H1 (cell line): ENCODE measurements at regions not wholly inside any gene's neighbourhood (a gene's known extent, or its start where the extent isn't known, plus 50 kb on each side); places are given as distances from the start of the nearest gene placed in this dataset.

Source experiments
- CTCF ChIA-PET: fragments of 300-600 bp; sonication (Branson Sonifier 250); formaldehyde crosslinking; loops from one replicate; lab custom pipeline; 2021; ENCODE audit not compliant: partially characterized antibody; lab: Charles Lee
- POLR2A ChIA-PET: fragments of 300-600 bp; sonication (Branson Sonifier 250); formaldehyde crosslinking; loops from one replicate; lab custom pipeline; 2021; ENCODE audit warnings: inconsistent platforms; ENCODE audit not compliant: partially characterized antibody; lab: Charles Lee
- DNase-seq, 2 experiments: peaks; one replicate each; pipeline versions ENCODE4 v3.0.0 to v3.0.0-alpha.2; 2010 to 2022; ENCODE audit warnings: low spot score in 2 of 2, low read depth in 1 of 2, mixed read lengths in 1 of 2
- FAIRE-seq: peaks from 2 replicates; lab custom pipeline; 2011; peaks lifted over from hg19 to GRCh38; lab: Jason Lieb, UNC
- H2AFZ ChIP-seq: 2 replicates; pipeline ENCODE4 v1.8.1; 2012; ENCODE audit warnings: low read length, inconsistent platforms
- H2AK5ac ChIP-seq: 2 replicates; pipeline ENCODE4 v1.6.1; 2013; ENCODE audit warnings: low read depth, low read length
- H2BK120ac ChIP-seq: replicated peaks from 2 replicates; pipeline ENCODE3; 2013; ENCODE audit warnings: low read depth, low read length, inconsistent platforms
- H2BK12ac ChIP-seq: 2 replicates; pipeline ENCODE4 v1.6.1; 2013; ENCODE audit warnings: low read depth, low read length
- H2BK15ac ChIP-seq: 2 replicates; pipeline ENCODE4 v1.6.1; 2013; ENCODE audit warnings: low read length
- H2BK20ac ChIP-seq: 2 replicates; pipeline ENCODE4 v1.6.1; 2013; ENCODE audit warnings: low read length
- H2BK5ac ChIP-seq: 2 replicates; pipeline ENCODE4 v1.6.1; 2013; ENCODE audit warnings: low read depth, low read length
- H3K14ac ChIP-seq: 2 replicates; pipeline ENCODE4 v1.6.1; 2013; ENCODE audit warnings: inconsistent platforms; ENCODE audit not compliant: insufficient read length
- H3K18ac ChIP-seq: 2 replicates; pipeline ENCODE4 v1.6.1; 2013; ENCODE audit warnings: low read length; ENCODE audit errors: extremely low read depth
- H3K23ac ChIP-seq: 2 replicates; pipeline ENCODE4 v1.6.1; 2013; ENCODE audit warnings: inconsistent platforms; ENCODE audit not compliant: insufficient read length
- H3K23me2 ChIP-seq: 2 replicates; pipeline ENCODE4 v1.6.1; 2013; ENCODE audit warnings: low read depth, low read length
- H3K27ac ChIP-seq: 2 replicates; pipeline ENCODE4 v1.6.1; 2011; ENCODE audit warnings: low read depth, low read length, inconsistent platforms
- H3K27me3 ChIP-seq, 4 experiments: replicated peaks in 1 of 4; 1 replicate in 1 of 4; 2 replicates in 3 of 4; pipeline versions ENCODE4 v1.6.1 to v1.8.1; 2011 to 2013; ENCODE audit warnings: low read length in 3 of 4, mild to moderate bottlenecking in 3 of 4, inconsistent platforms in 2 of 4, mixed read lengths in 2 of 4, moderate library complexity in 1 of 4; ENCODE audit not compliant: control insufficient read depth in 3 of 4, insufficient read depth in 3 of 4; ENCODE audit errors: extremely low read depth in 1 of 4
- H3K36me3 ChIP-seq, 4 experiments: 2 replicates each; pipeline versions ENCODE4 v1.6.1 to v1.8.1; 2011 to 2013; ENCODE audit warnings: mild to moderate bottlenecking in 4 of 4, low read length in 3 of 4, moderate library complexity in 2 of 4, control low read depth in 1 of 4, inconsistent platforms in 1 of 4; ENCODE audit not compliant: insufficient read depth in 4 of 4, control insufficient read depth in 2 of 4
- H3K4ac ChIP-seq: replicated peaks from 2 replicates; pipeline ENCODE3; 2013; ENCODE audit warnings: low read length, low read depth, mixed read lengths, inconsistent platforms; ENCODE audit not compliant: insufficient read length
- H3K4me1 ChIP-seq, 4 experiments: replicated peaks in 1 of 4; 1 replicate in 1 of 4; 2 replicates in 3 of 4; pipeline versions ENCODE4 v1.6.1 to v1.8.1; 2011 to 2013; ENCODE audit warnings: low read length in 3 of 4, inconsistent platforms in 2 of 4, mixed read lengths in 1 of 4; ENCODE audit not compliant: insufficient read depth in 4 of 4, control insufficient read depth in 3 of 4
- H3K4me2 ChIP-seq, 2 experiments: 2 replicates each; pipeline versions ENCODE4 v1.6.1 to v1.8.1; 2011 to 2013; ENCODE audit warnings: low read depth in 2 of 2, low read length in 2 of 2, control low read depth in 1 of 2, inconsistent platforms in 1 of 2, mild to moderate bottlenecking in 1 of 2; ENCODE audit not compliant: insufficient read depth in 1 of 2
- H3K4me3 ChIP-seq, 4 experiments: fragments of 200-600, 300-600 bp in 1 of 4; sonication (generic), shearing (Covaris generic), sonication (Bioruptor Twin) in 1 of 4; 2 replicates each; pipeline versions ENCODE4 v1.5.1 to v1.8.1; 2011 to 2016; ENCODE audit warnings: low read length in 4 of 4, low read depth in 3 of 4, control low read depth in 2 of 4, inconsistent platforms in 2 of 4, mild to moderate bottlenecking in 2 of 4, mixed read lengths in 1 of 4, moderate library complexity in 1 of 4; ENCODE audit not compliant: insufficient read depth in 2 of 4; ENCODE audit errors: extremely low read depth in 1 of 4
- H3K56ac ChIP-seq: replicated peaks from 2 replicates; pipeline ENCODE3; 2013; ENCODE audit warnings: low read depth, mild to moderate bottlenecking, mixed read lengths, low read length, inconsistent platforms; ENCODE audit not compliant: insufficient read length
- H3K79me1 ChIP-seq: 2 replicates; pipeline ENCODE4 v1.6.1; 2013; ENCODE audit warnings: low read depth, low read length, control low read depth
- H3K79me2 ChIP-seq, 2 experiments: 2 replicates each; pipeline versions ENCODE4 v1.6.1 to v1.8.1; 2012 to 2013; ENCODE audit warnings: low read length in 2 of 2, mild to moderate bottlenecking in 2 of 2, inconsistent platforms in 1 of 2; ENCODE audit not compliant: insufficient read depth in 2 of 2, control insufficient read depth in 1 of 2
- H3K9ac ChIP-seq, 4 experiments: replicated peaks in 1 of 4; 1 replicate in 1 of 4; 2 replicates in 3 of 4; pipeline versions ENCODE4 v1.6.1 to v1.8.1; 2011 to 2013; ENCODE audit warnings: low read depth in 3 of 4, low read length in 3 of 4, control low read depth in 2 of 4, mild to moderate bottlenecking in 2 of 4, moderate library complexity in 2 of 4, inconsistent platforms in 1 of 4; ENCODE audit errors: extremely low read depth in 1 of 4
- H3K9me3 ChIP-seq, 2 experiments: 2 replicates each; pipeline versions ENCODE4 v1.6.1 to v1.8.1; 2012 to 2013; ENCODE audit warnings: mild to moderate bottlenecking in 2 of 2, moderate library complexity in 2 of 2, control low read depth in 1 of 2, inconsistent platforms in 1 of 2, low read depth in 1 of 2, low read length in 1 of 2, mixed read lengths in 1 of 2; ENCODE audit not compliant: insufficient read depth in 2 of 2
- H4K20me1 ChIP-seq, 2 experiments: replicated peaks in 1 of 2; 2 replicates each; pipeline versions ENCODE3 to v1.8.1; 2011 to 2013; ENCODE audit warnings: inconsistent platforms in 2 of 2, low read length in 2 of 2, mild to moderate bottlenecking in 1 of 2; ENCODE audit not compliant: insufficient read depth in 2 of 2, control insufficient read depth in 1 of 2
- H4K5ac ChIP-seq: 2 replicates; pipeline ENCODE4 v1.6.1; 2013; ENCODE audit warnings: low read length, low read depth, mixed read lengths, inconsistent platforms; ENCODE audit not compliant: insufficient read length
- H4K8ac ChIP-seq: 2 replicates; pipeline ENCODE4 v1.8.0; 2013; ENCODE audit warnings: mild to moderate bottlenecking, moderate library complexity, low read length, inconsistent platforms; ENCODE audit not compliant: insufficient read depth; ENCODE audit errors: extremely low read depth
- H4K91ac ChIP-seq: replicated peaks from 2 replicates; pipeline ENCODE3; 2013; ENCODE audit warnings: low read length, mixed read lengths, inconsistent platforms; ENCODE audit not compliant: insufficient read length
- ATF2 ChIP-seq: IDR thresholded peaks from 2 replicates; pipeline ENCODE4 v1.6.1; 2012; ENCODE audit warnings: low read length, inconsistent platforms
- ATF3 ChIP-seq: IDR thresholded peaks from 2 replicates; pipeline ENCODE4 v1.6.1; 2011; ENCODE audit warnings: low read depth, mild to moderate bottlenecking, low read length; ENCODE audit not compliant: insufficient read depth
- BACH1 ChIP-seq: IDR thresholded peaks from 2 replicates; pipeline ENCODE4 v1.6.1; 2012; ENCODE audit warnings: low read length, improper control_type of control experiment
- EGR1 ChIP-seq: IDR thresholded peaks from 2 replicates; pipeline ENCODE4 v1.6.1; 2011; ENCODE audit warnings: low read depth, low read length, borderline replicate concordance
- EP300 ChIP-seq, 2 experiments: IDR thresholded peaks; 1 replicate in 1 of 2; 2 replicates in 1 of 2; pipeline ENCODE4 v1.6.1; 2011 to 2012; ENCODE audit warnings: low read depth in 2 of 2, low read length in 2 of 2, mild to moderate bottlenecking in 2 of 2, borderline replicate concordance in 1 of 2, inconsistent platforms in 1 of 2, moderate library complexity in 1 of 2
- FOSL1 ChIP-seq: IDR thresholded peaks from 2 replicates; pipeline ENCODE4 v1.6.1; 2011; ENCODE audit warnings: mild to moderate bottlenecking, low read depth, low read length, moderate library complexity; ENCODE audit not compliant: insufficient read depth
- HDAC2 ChIP-seq, 2 experiments: fragments of 300-600 bp in 1 of 2; sonication (generic) in 1 of 2; IDR thresholded peaks; 2 replicates each; pipeline ENCODE4 v1.6.1; 2011 to 2012; ENCODE audit warnings: low read depth in 2 of 2, low read length in 2 of 2, mild to moderate bottlenecking in 2 of 2, moderate library complexity in 2 of 2, borderline replicate concordance in 1 of 2, inconsistent platforms in 1 of 2
- POLR2AphosphoS5 ChIP-seq: IDR thresholded peaks from 2 replicates; pipeline ENCODE4 v1.6.1; 2011; ENCODE audit warnings: low read depth, low read length
- RAD21 ChIP-seq, 2 experiments: IDR thresholded peaks in 1 of 2; conservative IDR thresholded peaks in 1 of 2; 2 replicates each; pipeline ENCODE4 v1.6.1; 2011; ENCODE audit warnings: low read depth in 2 of 2, low read length in 2 of 2, improper control_type of control experiment in 1 of 2, inconsistent platforms in 1 of 2, mild to moderate bottlenecking in 1 of 2, moderate library complexity in 1 of 2
- SIN3A ChIP-seq, 2 experiments: IDR thresholded peaks in 1 of 2; conservative IDR thresholded peaks in 1 of 2; 2 replicates each; pipeline ENCODE4 v1.6.1; 2011 to 2012; ENCODE audit warnings: low read length in 2 of 2, improper control_type of control experiment in 1 of 2, low read depth in 1 of 2, mild to moderate bottlenecking in 1 of 2
- SIRT6 ChIP-seq: IDR thresholded peaks from one replicate; pipeline ENCODE4 v1.7.1; 2012; ENCODE audit warnings: low read length, inconsistent platforms
- TBP ChIP-seq: IDR thresholded peaks from 2 replicates; pipeline ENCODE4 v1.6.1; 2011; ENCODE audit warnings: low read depth, low read length, improper control_type of control experiment
- ZNF274 ChIP-seq: IDR thresholded peaks from 2 replicates; pipeline ENCODE4 v1.7.0; 2012; ENCODE audit warnings: low read length, borderline replicate concordance; ENCODE audit errors: extremely low read depth

GRCh38 chr1:194570476-194570875 is 1384.1 kb upstream of the B3GALT2 start:
- Histone ChIP-seq H2AFZ (no peak overlapping the region), H3K14ac (no peak overlapping the region), H3K4me2 (no peak overlapping the region), H4K91ac (no peak overlapping the region), H2BK12ac (no peak overlapping the region), H3K9ac (no peak overlapping the region), H3K23me2 (no peaks in the 10 kb centered on the region), H3K36me3 (no peaks in the 10 kb centered on the region), H3K4me1 (no peaks in the 10 kb centered on the region), H3K4me3 (no peak overlapping the region), H3K23ac (no peak overlapping the region), H4K5ac (no peak overlapping the region), H2BK120ac (no peak overlapping the region), H3K18ac (no peak overlapping the region), H2BK20ac (no peak overlapping the region), H4K8ac (no peak overlapping the region), H3K79me2 (no peaks in the 10 kb centered on the region), H4K20me1 (no peaks in the 10 kb centered on the region), H2AK5ac (no peak overlapping the region), H2BK15ac (no peak overlapping the region), H3K27me3 (no peaks in the 10 kb centered on the region), H3K4ac (no peak overlapping the region), H3K9me3 (no peaks in the 10 kb centered on the region), H3K79me1 (no peaks in the 10 kb centered on the region), H3K56ac (no peak overlapping the region), H3K27ac (no peak overlapping the region), H2BK5ac (no peak overlapping the region)
- CTCF ChIA-PET: no interaction called here
- no peak for FAIRE-seq
- POLR2A ChIA-PET: no interaction called here
- DNase-seq: no peak
- TF ChIP-seq FOSL1: no peak
- TF ChIP-seq ZNF274: no peak
- no peak for TF ChIP-seq TBP
- TF ChIP-seq SIN3A (conservative IDR thresholded peaks at IDR 0.05 in 1 of 2, IDR thresholded peaks at IDR 0.05 in 1 of 2; ENCODE audit: low read depth in 1 of 2, low read length in 2 of 2): no peak
- TF ChIP-seq EGR1: no peak
- no peak for TF ChIP-seq HDAC2 (IDR thresholded peaks at IDR 0.05; ENCODE audit: borderline replicate concordance in 1 of 2, low read depth in 2 of 2, low read length in 2 of 2)
- TF ChIP-seq SIRT6: no peak
- TF ChIP-seq POLR2AphosphoS5: no peak
- TF ChIP-seq ATF3: no peak
- TF ChIP-seq BACH1: no peak
- no peak for TF ChIP-seq RAD21 (IDR thresholded peaks at IDR 0.05 in 1 of 2, conservative IDR thresholded peaks at IDR 0.05 in 1 of 2; ENCODE audit: low read depth in 2 of 2, low read length in 2 of 2)
- TF ChIP-seq EP300 (IDR thresholded peaks at IDR 0.05; ENCODE audit: borderline replicate concordance in 1 of 2, low read depth in 2 of 2, low read length in 2 of 2): no peak
- no peak for TF ChIP-seq ATF2
